Liver (tissue), 7 donors: ENCODE measurements at regions not wholly inside any gene's neighbourhood (a gene's known extent, or its start where the extent isn't known, plus 50 kb on each side); places are given as distances from the start of the nearest gene placed in this dataset.

Experiments
- DNase-seq: peaks from one replicate; pipeline ENCODE4 v3.0.0-alpha.2; 2017; ENCODE audit warnings: low spot score
- H3K27ac ChIP-seq, 2 donors: one replicate each; pipeline ENCODE4 v1.7.0; 2013; ENCODE audit warnings: inconsistent platforms in 2 of 2, low read length in 2 of 2, control low read depth in 1 of 2, low read depth in 1 of 2, mild to moderate bottlenecking in 1 of 2
- H3K27me3 ChIP-seq, 4 donors: one replicate each; pipeline versions ENCODE4 v1.6.1 to v1.7.0; 2013; ENCODE audit warnings: low read length in 3 of 4, inconsistent platforms in 1 of 4, mild to moderate bottlenecking in 1 of 4, moderate library complexity in 1 of 4; ENCODE audit not compliant: control insufficient read depth in 4 of 4, insufficient read depth in 4 of 4
- H3K36me3 ChIP-seq, 4 donors: one replicate each; pipeline versions ENCODE4 v1.6.1 to v1.7.0; 2013; ENCODE audit warnings: low read length in 3 of 4, mild to moderate bottlenecking in 3 of 4, low read depth in 1 of 4, moderate library complexity in 1 of 4; ENCODE audit not compliant: control insufficient read depth in 4 of 4, insufficient read depth in 3 of 4
- H3K4me1 ChIP-seq, 4 donors: one replicate each; pipeline versions ENCODE4 v1.6.1 to v1.7.0; 2013; ENCODE audit warnings: low read length in 3 of 4, mild to moderate bottlenecking in 3 of 4, moderate library complexity in 1 of 4; ENCODE audit not compliant: control insufficient read depth in 4 of 4, insufficient read depth in 4 of 4
- H3K4me3 ChIP-seq, 3 donors: one replicate each; pipeline versions ENCODE4 v1.6.1 to v1.7.0; 2013; ENCODE audit warnings: low read length in 3 of 3, control low read depth in 1 of 3, low read depth in 1 of 3, mild to moderate bottlenecking in 1 of 3
- H3K9ac ChIP-seq, 2 donors: one replicate each; pipeline ENCODE4 v1.7.0; 2013; ENCODE audit warnings: low read length in 2 of 2, mild to moderate bottlenecking in 2 of 2, moderate library complexity in 2 of 2, control low read depth in 1 of 2, low read depth in 1 of 2
- H3K9me3 ChIP-seq, 4 donors: one replicate each; pipeline versions ENCODE4 v1.6.1 to v1.7.0; 2013; ENCODE audit warnings: low read length in 3 of 4; ENCODE audit not compliant: control insufficient read depth in 4 of 4
- FOXA1 ChIP-seq: IDR thresholded peaks from 2 replicates; pipeline ENCODE4 v1.6.1; 2016; ENCODE audit warnings: antibody characterized with exemption
- GABPA ChIP-seq, 2 donors: IDR thresholded peaks in 1 of 2; conservative IDR thresholded peaks in 1 of 2; 2 replicates each; pipeline ENCODE4 v1.6.1; 2016; ENCODE audit warnings: antibody characterized with exemption in 2 of 2, mild to moderate bottlenecking in 1 of 2, moderate library complexity in 1 of 2
- NR2F2 ChIP-seq: IDR thresholded peaks from 2 replicates; pipeline ENCODE4 v1.6.1; 2016; ENCODE audit warnings: antibody characterized with exemption
- RXRA ChIP-seq, 2 donors: IDR thresholded peaks; 2 replicates each; pipeline ENCODE4 v1.6.1; 2017 to 2018; ENCODE audit warnings: antibody characterized with exemption in 2 of 2, mild to moderate bottlenecking in 1 of 2
- SP1 ChIP-seq: IDR thresholded peaks from 2 replicates; pipeline ENCODE4 v1.6.1; 2018; ENCODE audit warnings: antibody characterized with exemption, mild to moderate bottlenecking
- WGBS: extraction: QIAGEN DNeasy Blood & Tissue Kit; methylation state at CpG from one replicate; pipeline ENCODE4 v1.1.7; 2013; 5-methylcytosine and 5-hydroxymethylcytosine counted together
- TF ChIP-seq, protein P1 (sequence below): IDR thresholded peaks from 2 replicates; pipeline ENCODE4 v1.6.1; 2016; ENCODE audit warnings: antibody characterized with exemption
- TF ChIP-seq, protein P2 (sequence below): IDR thresholded peaks from 2 replicates; pipeline ENCODE4 v1.6.1; 2016; ENCODE audit warnings: antibody characterized with exemption
- TF ChIP-seq, protein P3 (sequence below): IDR thresholded peaks from 2 replicates; pipeline ENCODE4 v1.6.1; 2016; ENCODE audit warnings: antibody characterized with exemption
- TF ChIP-seq, protein P4 (sequence below): IDR thresholded peaks from 2 replicates; pipeline ENCODE4 v1.6.1; 2016; ENCODE audit warnings: antibody characterized with exemption, mild to moderate bottlenecking
- donor health status: healthy.
- donor health status: healthy.
- donor health status: healthy.
- donor health status: healthy.

DNA sequence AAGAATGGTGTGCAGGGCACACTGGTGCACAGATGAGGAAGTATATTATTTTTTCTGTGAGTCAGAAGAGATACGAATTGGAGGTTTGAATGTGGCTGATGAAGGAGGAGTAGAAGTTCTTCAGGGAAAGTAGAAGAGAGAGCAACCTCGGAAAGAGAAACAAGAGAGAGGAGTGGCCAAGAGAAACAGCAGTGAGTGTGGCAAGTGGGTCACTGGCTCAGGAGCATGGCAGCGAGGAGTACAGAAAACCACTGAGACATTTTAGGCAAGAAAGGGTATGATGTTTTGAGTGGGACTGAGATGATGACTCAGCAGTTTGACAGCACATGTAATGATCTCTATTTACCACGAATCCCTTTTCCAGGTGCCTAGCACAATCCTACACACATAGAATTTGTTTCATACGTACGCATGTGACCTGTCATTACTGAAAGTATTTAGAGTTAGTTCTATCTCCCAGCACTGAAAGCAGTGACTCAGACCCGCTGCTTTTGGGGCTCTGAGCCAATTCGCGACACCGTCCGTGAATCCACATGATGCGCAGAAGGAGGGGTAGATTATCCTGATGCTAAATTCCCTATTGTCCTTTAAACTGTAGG is 915.4 kb downstream of the DCDC2C start (continued):
- TF ChIP-seq, protein P1, sequence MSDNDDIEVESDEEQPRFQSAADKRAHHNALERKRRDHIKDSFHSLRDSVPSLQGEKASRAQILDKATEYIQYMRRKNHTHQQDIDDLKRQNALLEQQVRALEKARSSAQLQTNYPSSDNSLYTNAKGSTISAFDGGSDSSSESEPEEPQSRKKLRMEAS: no peak
- TF ChIP-seq, protein P2, sequence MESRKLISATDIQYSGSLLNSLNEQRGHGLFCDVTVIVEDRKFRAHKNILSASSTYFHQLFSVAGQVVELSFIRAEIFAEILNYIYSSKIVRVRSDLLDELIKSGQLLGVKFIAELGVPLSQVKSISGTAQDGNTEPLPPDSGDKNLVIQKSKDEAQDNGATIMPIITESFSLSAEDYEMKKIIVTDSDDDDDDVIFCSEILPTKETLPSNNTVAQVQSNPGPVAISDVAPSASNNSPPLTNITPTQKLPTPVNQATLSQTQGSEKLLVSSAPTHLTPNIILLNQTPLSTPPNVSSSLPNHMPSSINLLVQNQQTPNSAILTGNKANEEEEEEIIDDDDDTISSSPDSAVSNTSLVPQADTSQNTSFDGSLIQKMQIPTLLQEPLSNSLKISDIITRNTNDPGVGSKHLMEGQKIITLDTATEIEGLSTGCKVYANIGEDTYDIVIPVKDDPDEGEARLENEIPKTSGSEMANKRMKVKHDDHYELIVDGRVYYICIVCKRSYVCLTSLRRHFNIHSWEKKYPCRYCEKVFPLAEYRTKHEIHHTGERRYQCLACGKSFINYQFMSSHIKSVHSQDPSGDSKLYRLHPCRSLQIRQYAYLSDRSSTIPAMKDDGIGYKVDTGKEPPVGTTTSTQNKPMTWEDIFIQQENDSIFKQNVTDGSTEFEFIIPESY: no peak
- TF ChIP-seq, protein P3, sequence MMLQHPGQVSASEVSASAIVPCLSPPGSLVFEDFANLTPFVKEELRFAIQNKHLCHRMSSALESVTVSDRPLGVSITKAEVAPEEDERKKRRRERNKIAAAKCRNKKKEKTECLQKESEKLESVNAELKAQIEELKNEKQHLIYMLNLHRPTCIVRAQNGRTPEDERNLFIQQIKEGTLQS: no peak
- TF ChIP-seq GABPA (IDR thresholded peaks at IDR 0.05 in 1 of 2, conservative IDR thresholded peaks at IDR 0.05 in 1 of 2): no peak
- no peak for TF ChIP-seq SP1

DNA sequence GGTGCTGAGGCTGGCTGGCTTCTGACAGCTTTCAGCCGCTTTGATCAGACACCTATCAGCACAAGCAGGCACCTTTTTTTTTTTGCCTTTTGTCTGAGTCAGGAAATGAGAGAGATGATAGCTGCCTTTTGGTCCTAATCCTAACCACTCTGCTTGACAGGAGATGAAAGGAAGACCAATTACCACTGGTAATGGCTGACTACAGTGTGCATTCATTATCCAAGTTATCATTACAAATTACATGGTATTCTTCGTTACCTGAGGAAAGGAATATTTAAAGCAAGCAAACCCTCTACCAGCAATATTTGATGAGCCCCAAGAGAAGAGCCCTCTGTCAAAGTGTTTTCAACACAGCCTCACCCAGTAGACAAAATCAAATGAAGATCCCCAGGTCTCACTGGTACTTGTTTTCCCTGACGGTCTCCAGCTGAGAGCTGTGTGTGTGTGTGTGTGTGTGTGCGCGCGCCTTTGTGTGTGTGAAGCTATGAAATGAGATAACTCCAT is 925.7 kb downstream of the DCDC2C start:
- Histone ChIP-seq H3K36me3 (no peaks in the 10 kb centered on the region), H3K4me3 (no peak overlapping the region), H3K9ac (no peak overlapping the region), H3K27ac (no peak overlapping the region), H3K9me3 (no peaks in the 10 kb centered on the region), H3K27me3 (no peaks in the 10 kb centered on the region), H3K4me1 (no peaks in the 10 kb centered on the region)
- whole genome bisulfite sequencing: 62% methylated on average over 6 of the region's 6 CpGs
- no peak for DNase-seq
- TF ChIP-seq, protein P1: no peak
- TF ChIP-seq, protein P3: no peak
- TF ChIP-seq RXRA (IDR thresholded peaks at IDR 0.05): no peak
- no peak for TF ChIP-seq NR2F2
- no peak for TF ChIP-seq GABPA (IDR thresholded peaks at IDR 0.05 in 1 of 2, conservative IDR thresholded peaks at IDR 0.05 in 1 of 2)
- no peak for TF ChIP-seq FOXA1

DNA sequence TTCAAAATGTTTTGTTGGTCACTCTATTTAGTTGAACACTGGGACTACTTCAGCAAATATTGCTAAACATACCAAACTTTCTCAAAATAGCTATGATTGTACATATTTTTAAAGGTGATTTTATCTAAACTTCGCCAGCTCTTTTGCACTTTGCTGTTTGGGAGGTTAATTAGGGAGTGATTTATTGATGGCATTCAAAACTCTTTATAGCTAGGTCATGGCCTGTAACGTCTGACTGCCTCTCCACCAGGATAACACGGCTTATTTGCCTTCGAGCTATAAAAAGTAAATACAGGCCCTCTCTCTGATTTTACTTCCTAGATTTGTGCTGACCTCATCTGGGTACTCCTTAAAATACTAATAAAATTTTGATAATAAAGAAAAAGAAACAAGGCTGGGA is 931.9 kb downstream of the DCDC2C start:
- WGBS: 33% methylated on average over 4 of the region's 4 CpGs
- TF ChIP-seq, protein P4, sequence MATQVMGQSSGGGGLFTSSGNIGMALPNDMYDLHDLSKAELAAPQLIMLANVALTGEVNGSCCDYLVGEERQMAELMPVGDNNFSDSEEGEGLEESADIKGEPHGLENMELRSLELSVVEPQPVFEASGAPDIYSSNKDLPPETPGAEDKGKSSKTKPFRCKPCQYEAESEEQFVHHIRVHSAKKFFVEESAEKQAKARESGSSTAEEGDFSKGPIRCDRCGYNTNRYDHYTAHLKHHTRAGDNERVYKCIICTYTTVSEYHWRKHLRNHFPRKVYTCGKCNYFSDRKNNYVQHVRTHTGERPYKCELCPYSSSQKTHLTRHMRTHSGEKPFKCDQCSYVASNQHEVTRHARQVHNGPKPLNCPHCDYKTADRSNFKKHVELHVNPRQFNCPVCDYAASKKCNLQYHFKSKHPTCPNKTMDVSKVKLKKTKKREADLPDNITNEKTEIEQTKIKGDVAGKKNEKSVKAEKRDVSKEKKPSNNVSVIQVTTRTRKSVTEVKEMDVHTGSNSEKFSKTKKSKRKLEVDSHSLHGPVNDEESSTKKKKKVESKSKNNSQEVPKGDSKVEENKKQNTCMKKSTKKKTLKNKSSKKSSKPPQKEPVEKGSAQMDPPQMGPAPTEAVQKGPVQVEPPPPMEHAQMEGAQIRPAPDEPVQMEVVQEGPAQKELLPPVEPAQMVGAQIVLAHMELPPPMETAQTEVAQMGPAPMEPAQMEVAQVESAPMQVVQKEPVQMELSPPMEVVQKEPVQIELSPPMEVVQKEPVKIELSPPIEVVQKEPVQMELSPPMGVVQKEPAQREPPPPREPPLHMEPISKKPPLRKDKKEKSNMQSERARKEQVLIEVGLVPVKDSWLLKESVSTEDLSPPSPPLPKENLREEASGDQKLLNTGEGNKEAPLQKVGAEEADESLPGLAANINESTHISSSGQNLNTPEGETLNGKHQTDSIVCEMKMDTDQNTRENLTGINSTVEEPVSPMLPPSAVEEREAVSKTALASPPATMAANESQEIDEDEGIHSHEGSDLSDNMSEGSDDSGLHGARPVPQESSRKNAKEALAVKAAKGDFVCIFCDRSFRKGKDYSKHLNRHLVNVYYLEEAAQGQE: no peak
- H3K9ac ChIP-seq: no peak overlapping the region
- no peaks in the 10 kb centered on the region for H3K27me3 ChIP-seq
- DNase-seq: no peak
- H3K27ac ChIP-seq: no peak overlapping the region
- no peak overlapping the region for H3K4me3 ChIP-seq
- no peaks in the 10 kb centered on the region for H3K4me1 ChIP-seq
- no peaks in the 10 kb centered on the region for H3K36me3 ChIP-seq
- peaks cover 0 to 4% (median 0%) of the 10 kb centered on the region in 4 donors for H3K9me3 ChIP-seq
